ENCODE measurements at regions not wholly inside any gene's neighbourhood (a gene's known extent, or its start where the extent isn't known, plus 50 kb on each side); places are given as distances from the start of the nearest gene placed in this dataset.
A peak's percentile ranks its signal among the peaks of the same experiment; 100 is the strongest.

DNA sequence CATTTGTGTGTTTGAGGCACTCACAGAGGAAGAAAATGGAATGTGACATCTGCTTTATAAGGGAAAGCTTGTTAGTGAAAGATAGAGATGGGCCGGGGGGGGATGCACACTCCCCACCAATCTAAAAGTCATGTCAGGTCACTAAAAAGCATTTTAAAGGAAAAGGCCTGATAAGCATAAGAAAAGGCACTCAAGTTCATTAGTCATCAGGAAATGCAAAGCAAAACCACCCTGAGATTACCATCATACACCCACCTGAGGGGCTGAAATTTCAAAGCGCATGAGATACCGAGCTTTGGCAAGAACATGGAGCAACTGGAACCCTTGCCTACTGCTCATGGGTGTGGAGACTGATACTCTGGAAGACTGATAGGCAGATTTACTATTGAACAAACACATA, 77.9 kb upstream of the ANO1 start:
- peaks cover 7% of the 10 kb centered on the region; the same call in 1 of the 2 replicates for H3K27me3 ChIP-seq (ENCODE audit: insufficient read depth, low read length)
- no peak overlapping the region for H2BK15ac ChIP-seq (ENCODE audit: low read depth, low read length)
- H3K4me2 ChIP-seq (ENCODE audit: insufficient read depth, insufficient read length, low read length), result no peak overlapping the region
- Mint-ChIP-seq H3K36me3 (ENCODE audit: insufficient read depth in 1 of 3, low read depth in 3 of 3) (no peaks in the 10 kb centered on the region), H3K27ac (peak overlapping the region in 1 of 3 experiments; percentile 63; a peak in 2 of 7 replicates), H3K27me3 (ENCODE audit: low read depth) (peaks cover 97% of the 10 kb centered on the region), H3K9me3 (peaks cover 4 to 5% of the 10 kb centered on the region in 2 experiments), H3K4me1 (peaks cover 19% of the 10 kb centered on the region in 2 experiments), H3K4me3 (no peak overlapping the region)
- no peaks in the 10 kb centered on the region for H3K9me3 ChIP-seq (ENCODE audit: control insufficient read depth, low read depth, low read length)
- no peak overlapping the region for H3K4ac ChIP-seq (ENCODE audit: low read depth, low read length)
- no peak overlapping the region for H3K27ac ChIP-seq (ENCODE audit: insufficient read length, low read depth, low read length)
- no peak overlapping the region for H2AK5ac ChIP-seq (ENCODE audit: insufficient read length, low read length)
- no peak overlapping the region for H3K23ac ChIP-seq (ENCODE audit: insufficient read length, low read depth, low read length)
- H2BK5ac ChIP-seq (ENCODE audit: insufficient read length, low read length), result no peak overlapping the region
- peaks cover 6% of the 10 kb centered on the region; the same call in 1 of the 2 replicates for H3K4me1 ChIP-seq (ENCODE audit: insufficient read depth, low read length)
- DNase-seq, result no peak
- no peak overlapping the region for H2BK20ac ChIP-seq (ENCODE audit: low read depth, low read length, poor library complexity, severe bottlenecking)
- H3K79me1 ChIP-seq (ENCODE audit: insufficient read depth, low read depth, low read length, poor library complexity, severe bottlenecking), result no peaks in the 10 kb centered on the region
- no peak overlapping the region for H3K18ac ChIP-seq (ENCODE audit: insufficient read length, low read depth, low read length)
- H4K20me1 ChIP-seq (ENCODE audit: control insufficient read depth, insufficient read depth, insufficient read length), result no peaks in the 10 kb centered on the region
- no peak overlapping the region for H3K14ac ChIP-seq (ENCODE audit: insufficient read depth, low read length)
- H3K23me2 ChIP-seq (ENCODE audit: insufficient read length, low read depth, low read length, poor library complexity, severe bottlenecking), result no peaks in the 10 kb centered on the region
- no peak overlapping the region for H2AFZ ChIP-seq (ENCODE audit: low read length)
- H3T11ph ChIP-seq (ENCODE audit: low read length), result no peak overlapping the region
- TF ChIP-seq, protein P1, sequence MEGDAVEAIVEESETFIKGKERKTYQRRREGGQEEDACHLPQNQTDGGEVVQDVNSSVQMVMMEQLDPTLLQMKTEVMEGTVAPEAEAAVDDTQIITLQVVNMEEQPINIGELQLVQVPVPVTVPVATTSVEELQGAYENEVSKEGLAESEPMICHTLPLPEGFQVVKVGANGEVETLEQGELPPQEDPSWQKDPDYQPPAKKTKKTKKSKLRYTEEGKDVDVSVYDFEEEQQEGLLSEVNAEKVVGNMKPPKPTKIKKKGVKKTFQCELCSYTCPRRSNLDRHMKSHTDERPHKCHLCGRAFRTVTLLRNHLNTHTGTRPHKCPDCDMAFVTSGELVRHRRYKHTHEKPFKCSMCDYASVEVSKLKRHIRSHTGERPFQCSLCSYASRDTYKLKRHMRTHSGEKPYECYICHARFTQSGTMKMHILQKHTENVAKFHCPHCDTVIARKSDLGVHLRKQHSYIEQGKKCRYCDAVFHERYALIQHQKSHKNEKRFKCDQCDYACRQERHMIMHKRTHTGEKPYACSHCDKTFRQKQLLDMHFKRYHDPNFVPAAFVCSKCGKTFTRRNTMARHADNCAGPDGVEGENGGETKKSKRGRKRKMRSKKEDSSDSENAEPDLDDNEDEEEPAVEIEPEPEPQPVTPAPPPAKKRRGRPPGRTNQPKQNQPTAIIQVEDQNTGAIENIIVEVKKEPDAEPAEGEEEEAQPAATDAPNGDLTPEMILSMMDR (conservative IDR thresholded peaks at IDR 0.05), result no peak
- H3K9ac ChIP-seq (ENCODE audit: extremely low read depth, insufficient read length, low read length), result no peak overlapping the region
- H2BK120ac ChIP-seq (ENCODE audit: low read depth, low read length, poor library complexity, severe bottlenecking), result no peak overlapping the region
- H3K79me2 ChIP-seq (ENCODE audit: insufficient read depth, low read length), result no peaks in the 10 kb centered on the region
- no peak overlapping the region for H4K91ac ChIP-seq (ENCODE audit: insufficient read length, low read depth, low read length)
- no CpG with 5 or more reads among the region's 3 CpGs for whole genome bisulfite sequencing (ENCODE audit: extremely low coverage, insufficient read length, low lambda C conversion rate)
- H3K56ac ChIP-seq (ENCODE audit: insufficient read length, low read depth, low read length), result no peak overlapping the region
- no peak overlapping the region for H2BK12ac ChIP-seq (ENCODE audit: insufficient read length, low read depth, low read length)
- no peak overlapping the region for H4K5ac ChIP-seq (ENCODE audit: insufficient read length, low read depth, low read length)
- H4K8ac ChIP-seq (replicated peaks; ENCODE audit: insufficient read length, low read depth, low read length), result no peak overlapping the region
